ENCODE measurements at regions not wholly inside any gene's neighbourhood (a gene's known extent, or its start where the extent isn't known, plus 50 kb on each side); places are given as distances from the start of the nearest gene placed in this dataset.

GRCh38 chr5:87807783-87808182 is 395.1 kb upstream of the CCNH start:
- Histone ChIP-seq H3K4me1 (ENCODE audit: control insufficient read depth in 2 of 2, insufficient read depth in 2 of 2, low read length in 2 of 2) (no peaks in the 10 kb centered on the region), H3K27me3 (ENCODE audit: control insufficient read depth in 2 of 2, insufficient read depth in 2 of 2, low read length in 2 of 2) (no peaks in the 10 kb centered on the region), H3K9ac (ENCODE audit: low read depth in 1 of 2, low read length in 2 of 2) (no peak overlapping the region), H3K36me3 (ENCODE audit: control insufficient read depth in 2 of 2, insufficient read depth in 2 of 2, low read length in 2 of 2) (no peaks in the 10 kb centered on the region), H3K9me3 (ENCODE audit: control insufficient read depth in 2 of 2, low read length in 2 of 2) (no peaks in the 10 kb centered on the region), H3K4me3 (ENCODE audit: low read length in 2 of 2) (no peak overlapping the region), H3K27ac (ENCODE audit: low read depth in 2 of 2, low read length in 2 of 2) (no peak overlapping the region)

GRCh38 chr5:87803352-87803751 is 390.6 kb upstream of the CCNH start:
- Histone ChIP-seq H3K4me3 (ENCODE audit: low read length in 2 of 2) (no peak overlapping the region), H3K9ac (ENCODE audit: low read depth in 1 of 2, low read length in 2 of 2) (no peak overlapping the region), H3K27ac (ENCODE audit: low read depth in 2 of 2, low read length in 2 of 2) (no peak overlapping the region), H3K9me3 (ENCODE audit: control insufficient read depth in 2 of 2, low read length in 2 of 2) (no peaks in the 10 kb centered on the region), H3K4me1 (ENCODE audit: control insufficient read depth in 2 of 2, insufficient read depth in 2 of 2, low read length in 2 of 2) (no peaks in the 10 kb centered on the region), H3K36me3 (ENCODE audit: control insufficient read depth in 2 of 2, insufficient read depth in 2 of 2, low read length in 2 of 2) (no peaks in the 10 kb centered on the region), H3K27me3 (ENCODE audit: control insufficient read depth in 2 of 2, insufficient read depth in 2 of 2, low read length in 2 of 2) (no peaks in the 10 kb centered on the region)

GRCh38 chr5:87791869-87792268 is 379.1 kb upstream of the CCNH start:
- H3K9me3 ChIP-seq (ENCODE audit: control insufficient read depth in 2 of 2, low read length in 2 of 2): no peaks in the 10 kb centered on the region
- peaks cover 0 to 2% of the 10 kb centered on the region in 2 donors for H3K27me3 ChIP-seq (ENCODE audit: control insufficient read depth in 2 of 2, insufficient read depth in 2 of 2, low read length in 2 of 2)
- no peak overlapping the region for H3K27ac ChIP-seq (ENCODE audit: low read depth in 2 of 2, low read length in 2 of 2)
- H3K4me3 ChIP-seq (ENCODE audit: low read length in 2 of 2): no peak overlapping the region
- no peaks in the 10 kb centered on the region for H3K36me3 ChIP-seq (ENCODE audit: control insufficient read depth in 2 of 2, insufficient read depth in 2 of 2, low read length in 2 of 2)
- no peak overlapping the region for H3K9ac ChIP-seq (ENCODE audit: low read depth in 1 of 2, low read length in 2 of 2)
- no peaks in the 10 kb centered on the region for H3K4me1 ChIP-seq (ENCODE audit: control insufficient read depth in 2 of 2, insufficient read depth in 2 of 2, low read length in 2 of 2)

- no peaks in the 10 kb centered on the region for H3K4me1 ChIP-seq (ENCODE audit: control insufficient read depth in 2 of 2, insufficient read depth in 2 of 2, low read length in 2 of 2)
- H3K36me3 ChIP-seq (ENCODE audit: control insufficient read depth in 2 of 2, insufficient read depth in 2 of 2, low read length in 2 of 2): no peaks in the 10 kb centered on the region
- H3K4me3 ChIP-seq (ENCODE audit: low read length in 2 of 2): no peak overlapping the region
- no peak overlapping the region for H3K9ac ChIP-seq (ENCODE audit: low read depth in 1 of 2, low read length in 2 of 2)
- no peaks in the 10 kb centered on the region for H3K9me3 ChIP-seq (ENCODE audit: control insufficient read depth in 2 of 2, low read length in 2 of 2)
- no peak overlapping the region for H3K27ac ChIP-seq (ENCODE audit: low read depth in 2 of 2, low read length in 2 of 2)
- peaks cover 0 to 4% of the 10 kb centered on the region in 2 donors for H3K27me3 ChIP-seq (ENCODE audit: control insufficient read depth in 2 of 2, insufficient read depth in 2 of 2, low read length in 2 of 2)
Measured at GRCh38 chr5:87788416-87788815, 375.7 kb upstream of the CCNH start.

GRCh38 chr5:87787625-87788256 is 375.0 kb upstream of the CCNH start:
- no peak overlapping the region for H3K27ac ChIP-seq (ENCODE audit: low read depth in 2 of 2, low read length in 2 of 2)
- H3K4me3 ChIP-seq (ENCODE audit: low read length in 2 of 2): no peak overlapping the region
- no peaks in the 10 kb centered on the region for H3K9me3 ChIP-seq (ENCODE audit: control insufficient read depth in 2 of 2, low read length in 2 of 2)
- no peak overlapping the region for H3K9ac ChIP-seq (ENCODE audit: low read depth in 1 of 2, low read length in 2 of 2)
- no peaks in the 10 kb centered on the region for H3K36me3 ChIP-seq (ENCODE audit: control insufficient read depth in 2 of 2, insufficient read depth in 2 of 2, low read length in 2 of 2)
- peaks cover 0 to 4% of the 10 kb centered on the region in 2 donors for H3K27me3 ChIP-seq (ENCODE audit: control insufficient read depth in 2 of 2, insufficient read depth in 2 of 2, low read length in 2 of 2)
- no peaks in the 10 kb centered on the region for H3K4me1 ChIP-seq (ENCODE audit: control insufficient read depth in 2 of 2, insufficient read depth in 2 of 2, low read length in 2 of 2)

GRCh38 chr5:87787086-87787485 is 374.4 kb upstream of the CCNH start:
- Histone ChIP-seq H3K9me3 (ENCODE audit: control insufficient read depth in 2 of 2, low read length in 2 of 2) (no peaks in the 10 kb centered on the region), H3K36me3 (ENCODE audit: control insufficient read depth in 2 of 2, insufficient read depth in 2 of 2, low read length in 2 of 2) (no peaks in the 10 kb centered on the region), H3K9ac (ENCODE audit: low read depth in 1 of 2, low read length in 2 of 2) (no peak overlapping the region), H3K4me3 (ENCODE audit: low read length in 2 of 2) (no peak overlapping the region), H3K27ac (ENCODE audit: low read depth in 2 of 2, low read length in 2 of 2) (no peak overlapping the region), H3K4me1 (ENCODE audit: control insufficient read depth in 2 of 2, insufficient read depth in 2 of 2, low read length in 2 of 2) (no peaks in the 10 kb centered on the region), H3K27me3 (ENCODE audit: control insufficient read depth in 2 of 2, insufficient read depth in 2 of 2, low read length in 2 of 2) (peaks cover 0 to 4% of the 10 kb centered on the region in 2 donors)

GRCh38 chr5:87786471-87786870 is 373.7 kb upstream of the CCNH start:
- Histone ChIP-seq H3K27ac (ENCODE audit: low read depth in 2 of 2, low read length in 2 of 2) (no peak overlapping the region), H3K27me3 (ENCODE audit: control insufficient read depth in 2 of 2, insufficient read depth in 2 of 2, low read length in 2 of 2) (peaks cover 4% of the 10 kb centered on the region in 2 donors), H3K9ac (ENCODE audit: low read depth in 1 of 2, low read length in 2 of 2) (no peak overlapping the region), H3K36me3 (ENCODE audit: control insufficient read depth in 2 of 2, insufficient read depth in 2 of 2, low read length in 2 of 2) (no peaks in the 10 kb centered on the region), H3K9me3 (ENCODE audit: control insufficient read depth in 2 of 2, low read length in 2 of 2) (no peaks in the 10 kb centered on the region), H3K4me1 (ENCODE audit: control insufficient read depth in 2 of 2, insufficient read depth in 2 of 2, low read length in 2 of 2) (no peaks in the 10 kb centered on the region), H3K4me3 (ENCODE audit: low read length in 2 of 2) (no peak overlapping the region)

GRCh38 chr5:87785554-87786335 is 373.0 kb upstream of the CCNH start:
- no peaks in the 10 kb centered on the region for H3K4me1 ChIP-seq (ENCODE audit: control insufficient read depth in 2 of 2, insufficient read depth in 2 of 2, low read length in 2 of 2)
- H3K9me3 ChIP-seq (ENCODE audit: control insufficient read depth in 2 of 2, low read length in 2 of 2): no peaks in the 10 kb centered on the region
- no peaks in the 10 kb centered on the region for H3K36me3 ChIP-seq (ENCODE audit: control insufficient read depth in 2 of 2, insufficient read depth in 2 of 2, low read length in 2 of 2)
- H3K27me3 ChIP-seq (ENCODE audit: control insufficient read depth in 2 of 2, insufficient read depth in 2 of 2, low read length in 2 of 2): peaks cover 4 to 6% of the 10 kb centered on the region in 2 donors
- H3K4me3 ChIP-seq (ENCODE audit: low read length in 2 of 2): no peak overlapping the region
- H3K9ac ChIP-seq (ENCODE audit: low read depth in 1 of 2, low read length in 2 of 2): no peak overlapping the region
- H3K27ac ChIP-seq (ENCODE audit: low read depth in 2 of 2, low read length in 2 of 2): no peak overlapping the region

GRCh38 chr5:87784879-87785495 is 372.3 kb upstream of the CCNH start:
- Histone ChIP-seq H3K4me1 (ENCODE audit: control insufficient read depth in 2 of 2, insufficient read depth in 2 of 2, low read length in 2 of 2) (no peaks in the 10 kb centered on the region), H3K27me3 (ENCODE audit: control insufficient read depth in 2 of 2, insufficient read depth in 2 of 2, low read length in 2 of 2) (peaks cover 4 to 6% of the 10 kb centered on the region in 2 donors), H3K9me3 (ENCODE audit: control insufficient read depth in 2 of 2, low read length in 2 of 2) (no peaks in the 10 kb centered on the region), H3K27ac (ENCODE audit: low read depth in 2 of 2, low read length in 2 of 2) (no peak overlapping the region), H3K36me3 (ENCODE audit: control insufficient read depth in 2 of 2, insufficient read depth in 2 of 2, low read length in 2 of 2) (no peaks in the 10 kb centered on the region), H3K9ac (ENCODE audit: low read depth in 1 of 2, low read length in 2 of 2) (no peak overlapping the region), H3K4me3 (ENCODE audit: low read length in 2 of 2) (no peak overlapping the region)

GRCh38 chr5:87784311-87784710 is 371.6 kb upstream of the CCNH start:
- no peak overlapping the region for H3K27ac ChIP-seq (ENCODE audit: low read depth in 2 of 2, low read length in 2 of 2)
- no peak overlapping the region for H3K4me3 ChIP-seq (ENCODE audit: low read length in 2 of 2)
- H3K27me3 ChIP-seq (ENCODE audit: control insufficient read depth in 2 of 2, insufficient read depth in 2 of 2, low read length in 2 of 2): peaks cover 4 to 6% of the 10 kb centered on the region in 2 donors
- H3K36me3 ChIP-seq (ENCODE audit: control insufficient read depth in 2 of 2, insufficient read depth in 2 of 2, low read length in 2 of 2): no peaks in the 10 kb centered on the region
- no peaks in the 10 kb centered on the region for H3K4me1 ChIP-seq (ENCODE audit: control insufficient read depth in 2 of 2, insufficient read depth in 2 of 2, low read length in 2 of 2)
- H3K9ac ChIP-seq (ENCODE audit: low read depth in 1 of 2, low read length in 2 of 2): no peak overlapping the region
- H3K9me3 ChIP-seq (ENCODE audit: control insufficient read depth in 2 of 2, low read length in 2 of 2): no peaks in the 10 kb centered on the region

Data from mucosa of rectum (tissue), 2 donors.